ENCODE measurements at regions not wholly inside any gene's neighbourhood (a gene's known extent, or its start where the extent isn't known, plus 50 kb on each side); places are given as distances from the start of the nearest gene placed in this dataset.

DNA sequence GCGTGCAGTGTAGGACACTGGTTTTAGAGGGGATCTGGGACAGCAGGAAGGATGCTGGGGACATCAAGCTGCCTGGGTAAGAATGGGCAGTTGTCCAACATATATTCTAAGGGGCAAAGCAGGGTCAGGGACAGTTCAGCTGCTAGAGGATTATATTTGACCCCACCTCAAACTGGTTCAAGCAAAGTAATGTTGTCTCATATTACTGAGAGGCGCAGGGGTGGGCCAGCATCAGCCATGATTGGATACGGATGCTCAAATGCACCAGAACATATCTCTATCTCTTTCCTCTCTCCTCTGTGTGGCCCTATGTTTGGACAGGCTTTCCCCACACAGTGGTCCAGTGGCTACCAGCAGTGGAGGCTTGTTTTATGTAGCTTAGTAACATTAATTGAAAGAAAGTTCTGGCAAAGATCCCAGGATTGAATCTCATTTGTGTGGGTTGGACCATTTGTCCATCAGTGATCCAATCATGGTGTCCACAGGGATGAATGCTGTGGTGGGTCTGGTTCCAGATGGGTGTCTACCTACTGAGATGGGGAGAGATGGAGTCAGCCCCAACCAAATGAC, 49.8 kb upstream of the RGMA start:
- DNase-seq = no peak

All from NCI-H1105 treated with DMSO at 0.1 percent for 48 hours (cell line).